ENCODE measurements at regions not wholly inside any gene's neighbourhood (a gene's known extent, or its start where the extent isn't known, plus 50 kb on each side); places are given as distances from the start of the nearest gene placed in this dataset.

GRCh38 chr2:14816069-14817060 lies 183.8 kb downstream of the LRATD1 start:
- Histone ChIP-seq H3K27ac (no peak overlapping the region), H3K4me3 (no peak overlapping the region), H3K27me3 (no peaks in the 10 kb centered on the region), H3K4me1 (no peaks in the 10 kb centered on the region), H3K36me3 (no peaks in the 10 kb centered on the region), H3K9me3 (no peaks in the 10 kb centered on the region)
- in situ Hi-C loops (cut with MboI; ENCODE audit: low sequenced_read_pairs in 4 of 4) = no loop called here
- DNase-seq (no peak), ATAC-seq (no peak)
- intact Hi-C loops (cut with DNase I; ENCODE audit: low total_unique reads) = no loop called here
- TF ChIP-seq POLR2A (IDR thresholded peaks at IDR 0.05) (no peak), CTCF (IDR thresholded peaks at IDR 0.05 in 4 of 5, conservative IDR thresholded peaks at IDR 0.05 in 1 of 5) (no peak)

- no peaks in the 10 kb centered on the region for H3K36me3 ChIP-seq
- no peak for ATAC-seq
- intact Hi-C loops (cut with DNase I; ENCODE audit: low total_unique reads) (no loop called here), in situ Hi-C loops (cut with MboI; ENCODE audit: low sequenced_read_pairs in 4 of 4) (no loop called here)
- no peak overlapping the region for H3K27ac ChIP-seq
- TF ChIP-seq POLR2A (IDR thresholded peaks at IDR 0.05) = no peak
- TF ChIP-seq CTCF (IDR thresholded peaks at IDR 0.05 in 4 of 5, conservative IDR thresholded peaks at IDR 0.05 in 1 of 5) = no peak
- no peak for DNase-seq
- no peaks in the 10 kb centered on the region for H3K27me3 ChIP-seq
- H3K4me3 ChIP-seq = no peak overlapping the region
- H3K4me1 ChIP-seq = no peaks in the 10 kb centered on the region
- no peaks in the 10 kb centered on the region for H3K9me3 ChIP-seq
Observed at GRCh38 chr2:14817848-14818247, 185.3 kb downstream of the LRATD1 start.

- Histone ChIP-seq H3K27me3 (no peaks in the 10 kb centered on the region), H3K36me3 (no peaks in the 10 kb centered on the region), H3K9me3 (no peaks in the 10 kb centered on the region), H3K4me3 (no peak overlapping the region), H3K27ac (no peak overlapping the region), H3K4me1 (no peaks in the 10 kb centered on the region)
- in situ Hi-C loops (cut with MboI; ENCODE audit: low sequenced_read_pairs in 4 of 4) (no loop called here), intact Hi-C loops (cut with DNase I; ENCODE audit: low total_unique reads) (no loop called here)
- TF ChIP-seq POLR2A (IDR thresholded peaks at IDR 0.05) (no peak), CTCF (IDR thresholded peaks at IDR 0.05 in 4 of 5, conservative IDR thresholded peaks at IDR 0.05 in 1 of 5) (no peak)
- no peak for DNase-seq
- no peak for ATAC-seq
Observed at GRCh38 chr2:14826518-14826917, 194.0 kb downstream of the LRATD1 start.

GRCh38 chr2:14827226-14828023 lies 194.9 kb downstream of the LRATD1 start:
- in situ Hi-C loops (cut with MboI; ENCODE audit: low sequenced_read_pairs in 4 of 4) (no loop called here), intact Hi-C loops (cut with DNase I; ENCODE audit: low total_unique reads) (no loop called here)
- Histone ChIP-seq H3K27me3 (no peaks in the 10 kb centered on the region), H3K4me1 (no peaks in the 10 kb centered on the region), H3K9me3 (no peaks in the 10 kb centered on the region), H3K36me3 (no peaks in the 10 kb centered on the region), H3K27ac (no peak overlapping the region), H3K4me3 (no peak overlapping the region)
- ATAC-seq (no peak), DNase-seq (no peak)
- no peak for TF ChIP-seq CTCF (IDR thresholded peaks at IDR 0.05 in 4 of 5, conservative IDR thresholded peaks at IDR 0.05 in 1 of 5)
- no peak for TF ChIP-seq POLR2A (IDR thresholded peaks at IDR 0.05)

Measured in gastrocnemius medialis (tissue), 4 donors.